K562 (cell line): ENCODE measurements at regions not wholly inside any gene's neighbourhood (a gene's known extent, or its start where the extent isn't known, plus 50 kb on each side); places are given as distances from the start of the nearest gene placed in this dataset.

ENCODE experiments used
- BRD4 ChIP-seq: fragments of 200-600 bp; sonication (generic); IDR thresholded peaks from 2 replicates; pipeline ENCODE4 v1.6.1; 2017; ENCODE audit warnings: inconsistent platforms
- C11orf30 ChIP-seq: fragments of 450-650 bp; IDR thresholded peaks from 2 replicates; pipeline ENCODE4 v1.6.1; 2016; ENCODE audit warnings: low read depth, mild to moderate bottlenecking
- CREM ChIP-seq: IDR thresholded peaks from 2 replicates; pipeline ENCODE4 v1.6.1; 2014; ENCODE audit warnings: antibody characterized with exemption, low read depth
- DDX20 ChIP-seq: fragments of 450-650 bp; IDR thresholded peaks from 2 replicates; pipeline ENCODE4 v1.6.1; 2016; ENCODE audit warnings: missing genetic modification characterization, low read depth, mild to moderate bottlenecking, missing compliant biosample characterization, moderate library complexity
- HDAC1 ChIP-seq, 2 experiments: fragments of 450-650 bp; IDR thresholded peaks; 2 replicates each; pipeline ENCODE4 v1.6.1; 2016 to 2017; ENCODE audit warnings: inconsistent platforms in 1 of 2, mild to moderate bottlenecking in 1 of 2, moderate library complexity in 1 of 2
- L3MBTL2 ChIP-seq: fragments of 450-650 bp; IDR thresholded peaks from 2 replicates; pipeline ENCODE4 v1.6.1; 2016; ENCODE audit warnings: mild to moderate bottlenecking, moderate library complexity
- RREB1 ChIP-seq: fragments of 250-450 bp; sonication (Bioruptor Pico); IDR thresholded peaks from 2 replicates; pipeline ENCODE4 v1.4.0; 2020
- SRSF7 ChIP-seq: fragments of 200-400 bp; formaldehyde crosslinking; optimal IDR thresholded peaks from 2 replicates; pipeline ENCODE3; 2017; ENCODE audit warnings: mild to moderate bottlenecking, low read depth, low read length
- ZBTB11 ChIP-seq, 3 experiments: fragments of 200-800 bp in 1 of 3; fragments of 250-450 bp in 1 of 3; fragments of 450-650 bp in 1 of 3; sonication (Bioruptor Pico) in 1 of 3; sonication (Bioruptor generic) in 1 of 3; formaldehyde crosslinking in 1 of 3; IDR thresholded peaks; 2 replicates each; pipeline versions ENCODE4 v1.6.1 to v1.8.0; 2016 to 2022; ENCODE audit warnings: mild to moderate bottlenecking in 2 of 3, missing genetic modification characterization in 2 of 3, missing compliant biosample characterization in 1 of 3, moderate library complexity in 1 of 3
- ZNF282 ChIP-seq: sonication (generic); formaldehyde crosslinking; IDR thresholded peaks from 2 replicates; pipeline ENCODE4 v1.8.1; 2023; ENCODE audit warnings: missing genetic modification reagents
- ZNF449 ChIP-seq: fragments of 250-450 bp; sonication (Bioruptor Pico); IDR thresholded peaks from 2 replicates; pipeline ENCODE4 v1.8.0; 2022; ENCODE audit warnings: moderate library complexity, mild to moderate bottlenecking, inconsistent platforms

GRCh38 chr7:106589198-106589879 is 71.6 kb downstream of the CCDC71L start (continued):
- TF ChIP-seq ZBTB11 (CRISPR knock-in tag; IDR thresholded peaks at IDR 0.05) (0 out of 6 replicates have a peak, but pooled peaks of 1 of the 3 experiments have one; percentile 7), RREB1 (no peak), CREM (no peak), C11orf30 (peak; percentile 67), HDAC1 (IDR thresholded peaks at IDR 0.05) (0 out of 4 replicates have a peak, but pooled peaks of 1 of the 2 experiments have one; percentile 29), ZNF449 (no peak), SRSF7 (no peak), ZNF282 (CRISPR knock-in tag) (no peak), L3MBTL2 (0 out of 2 replicates have a peak, but pooled peaks have one; percentile 56), BRD4 (no peak), DDX20 (tag) (0 out of 2 replicates have a peak, but pooled peaks have one; percentile 10)
